Keratinocyte (primary cell): ENCODE measurements at regions not wholly inside any gene's neighbourhood (a gene's known extent, or its start where the extent isn't known, plus 50 kb on each side); places are given as distances from the start of the nearest gene placed in this dataset.

Experiments used
- DNase-seq: peaks from one replicate; pipeline ENCODE4 v3.0.0-alpha.2; 2011; ENCODE audit warnings: low read depth, missing footprints, low spot score
- FAIRE-seq: peaks from 2 replicates; lab custom pipeline; 2011; peaks lifted over from hg19 to GRCh38; lab: Jason Lieb, UNC
- H2AFZ ChIP-seq: 2 replicates; pipeline ENCODE4 v1.6.0; 2012; ENCODE audit warnings: low read length, control low read depth, inconsistent platforms; ENCODE audit not compliant: control insufficient read depth
- H3K27ac ChIP-seq: 2 replicates; pipeline ENCODE4 v1.5.1; 2011; ENCODE audit warnings: low read length; ENCODE audit not compliant: control insufficient read depth, insufficient read depth
- H3K27me3 ChIP-seq: 3 replicates; pipeline ENCODE4 v1.6.0; 2011; ENCODE audit warnings: low read length; ENCODE audit not compliant: control insufficient read depth, insufficient read depth; ENCODE audit errors: extremely low read depth
- H3K36me3 ChIP-seq, 2 experiments: 2 replicates in 1 of 2; 3 replicates in 1 of 2; pipeline ENCODE4 v1.5.1; 2011; ENCODE audit warnings: low read length in 2 of 2, mild to moderate bottlenecking in 1 of 2; ENCODE audit not compliant: control insufficient read depth in 2 of 2, insufficient read depth in 2 of 2; ENCODE audit errors: extremely low read depth in 1 of 2
- H3K4me1 ChIP-seq: 3 replicates; pipeline ENCODE4 v1.5.1; 2011; ENCODE audit warnings: low read length; ENCODE audit not compliant: control insufficient read depth, insufficient read depth; ENCODE audit errors: extremely low read depth
- H3K4me2 ChIP-seq: 3 replicates; pipeline ENCODE4 v1.6.0; 2011; ENCODE audit warnings: low read depth, low read length; ENCODE audit not compliant: control insufficient read depth, insufficient read depth; ENCODE audit errors: extremely low read depth
- H3K4me3 ChIP-seq, 3 experiments: fragments of 200-600 bp in 1 of 3; sonication (generic) in 1 of 3; 2 replicates in 2 of 3; 3 replicates in 1 of 3; pipeline ENCODE4 v1.5.1; 2011 to 2016; ENCODE audit warnings: low read length in 3 of 3, mild to moderate bottlenecking in 3 of 3, control low read depth in 2 of 3, inconsistent platforms in 1 of 3, low read depth in 1 of 3, mixed read lengths in 1 of 3, mixed run types in 1 of 3, moderate library complexity in 1 of 3; ENCODE audit not compliant: control insufficient read depth in 2 of 3, insufficient read depth in 2 of 3; ENCODE audit errors: extremely low read depth in 1 of 3
- H3K79me2 ChIP-seq: 2 replicates; pipeline ENCODE4 v1.6.0; 2012; ENCODE audit warnings: low read length; ENCODE audit not compliant: control insufficient read depth, insufficient read depth
- H3K9ac ChIP-seq: 3 replicates; pipeline ENCODE4 v1.6.0; 2011; ENCODE audit warnings: low read length; ENCODE audit not compliant: control insufficient read depth, insufficient read depth; ENCODE audit errors: extremely low read depth
- H3K9me1 ChIP-seq: 3 replicates; pipeline ENCODE4 v1.6.0; 2011; ENCODE audit warnings: low read length; ENCODE audit not compliant: control insufficient read depth, insufficient read depth; ENCODE audit errors: extremely low read depth
- H3K9me3 ChIP-seq: 2 replicates; pipeline ENCODE4 v1.5.1; 2012; ENCODE audit warnings: low read depth, low read length; ENCODE audit not compliant: control insufficient read depth
- H4K20me1 ChIP-seq: 3 replicates; pipeline ENCODE4 v1.6.0; 2011; ENCODE audit warnings: low read length; ENCODE audit not compliant: control insufficient read depth, insufficient read depth; ENCODE audit errors: extremely low read depth
- CTCF ChIP-seq, 3 experiments: IDR thresholded peaks in 1 of 3; conservative IDR thresholded peaks in 1 of 3; optimal IDR thresholded peaks in 1 of 3; 2 replicates in 2 of 3; 3 replicates in 1 of 3; pipeline versions ENCODE3 to v1.5.1; 2011; ENCODE audit warnings: low read length in 3 of 3, mild to moderate bottlenecking in 3 of 3, moderate library complexity in 2 of 3, control low read depth in 1 of 3, inconsistent platforms in 1 of 3; ENCODE audit not compliant: insufficient read depth in 2 of 3; ENCODE audit errors: extremely low read depth in 1 of 3
- EZH2 ChIP-seq: IDR thresholded peaks from one replicate; pipeline ENCODE4 v1.6.1; 2012; ENCODE audit warnings: inconsistent platforms, mild to moderate bottlenecking, low read length, moderate library complexity
- dilution Hi-C: fragments of 300-500 bp; cut with MboI; formaldehyde crosslinking; loops from one replicate; pipeline ENCODE4 v1.7.0; 2020; ENCODE audit warnings: low sequenced_read_pairs; ENCODE audit not compliant: extremely low pct_ligation_motif_present

- Histone ChIP-seq H3K9me3 (no peaks in the 10 kb centered on the region), H3K27me3 (peaks cover 9% of the 10 kb centered on the region), H2AFZ (no peak overlapping the region), H3K9ac (no peak overlapping the region), H3K4me3 (no peak overlapping the region), H3K4me2 (no peak overlapping the region), H3K9me1 (no peaks in the 10 kb centered on the region), H3K36me3 (no peaks in the 10 kb centered on the region), H3K79me2 (no peaks in the 10 kb centered on the region), H4K20me1 (no peaks in the 10 kb centered on the region), H3K27ac (no peak overlapping the region), H3K4me1 (no peaks in the 10 kb centered on the region)
- dilution Hi-C loops, result loop anchor here (25.0 kb wide), 1 partner anchor 304 kb away; no protein-coding TSS in a partner anchor
- peak; percentile 47 to 70 (median 59) for TF ChIP-seq CTCF (optimal IDR thresholded peaks at IDR 0.05 in 1 of 3, IDR thresholded peaks at IDR 0.05 in 1 of 3, conservative IDR thresholded peaks at IDR 0.05 in 1 of 3; ENCODE audit: extremely low read depth in 1 of 3, insufficient read depth in 2 of 3, low read length in 3 of 3)
- TF ChIP-seq EZH2, result no peak
- no peak for DNase-seq
- no peak for FAIRE-seq
Observed at GRCh38 chr4:55008166-55009056, 117.0 kb downstream of the KDR start.

- Histone ChIP-seq H3K36me3 (no peaks in the 10 kb centered on the region), H3K4me3 (no peak overlapping the region), H3K9me3 (no peaks in the 10 kb centered on the region), H3K4me2 (no peak overlapping the region), H4K20me1 (no peaks in the 10 kb centered on the region), H3K27me3 (peaks cover 9% of the 10 kb centered on the region), H3K79me2 (no peaks in the 10 kb centered on the region), H2AFZ (no peak overlapping the region), H3K9ac (no peak overlapping the region), H3K27ac (no peak overlapping the region), H3K4me1 (no peaks in the 10 kb centered on the region), H3K9me1 (no peaks in the 10 kb centered on the region)
- FAIRE-seq (no peak), DNase-seq (no peak)
- dilution Hi-C loops, result loop anchor here (25.0 kb wide), 1 partner anchor 306 kb away; no protein-coding TSS in a partner anchor
- TF ChIP-seq EZH2, result no peak
- no peak for TF ChIP-seq CTCF (optimal IDR thresholded peaks at IDR 0.05 in 1 of 3, IDR thresholded peaks at IDR 0.05 in 1 of 3, conservative IDR thresholded peaks at IDR 0.05 in 1 of 3; ENCODE audit: extremely low read depth in 1 of 3, insufficient read depth in 2 of 3, low read length in 3 of 3)
Observed at GRCh38 chr4:55005910-55006309, 119.5 kb downstream of the KDR start.
